Endothelial cell of umbilical vein (primary cell): ENCODE measurements at regions not wholly inside any gene's neighbourhood (a gene's known extent, or its start where the extent isn't known, plus 50 kb on each side); places are given as distances from the start of the nearest gene placed in this dataset.

Experiments
- BruUV-seq: library from RNA; stranded (reverse); fragments of 400-500 nt; replicated peaks from 2 replicates; lab custom pipeline; 2021; lab: Mats Ljungman, UMichigan
- CTCF ChIA-PET: fragments of 300-600, 350-600 bp; sonication (Branson Sonifier 250); formaldehyde crosslinking; loops from one replicate; lab custom pipeline; 2021; ENCODE audit warnings: antibody characterized with exemption, inconsistent platforms; lab: Charles Lee
- POLR2A ChIA-PET: fragments of 300-600, 350-600 bp; sonication (Branson Sonifier 250); formaldehyde crosslinking; loops from one replicate; lab custom pipeline; 2021; ENCODE audit warnings: antibody characterized with exemption, inconsistent platforms; lab: Charles Lee
- DNase-seq: peaks from one replicate; pipeline ENCODE4 v3.0.0-alpha.2; 2011; ENCODE audit warnings: low read depth, low spot score
- FAIRE-seq: peaks from 2 replicates; lab custom pipeline; 2011; peaks lifted over from hg19 to GRCh38; lab: Jason Lieb, UNC
- H2AFZ ChIP-seq: 2 replicates; pipeline ENCODE4 v1.6.0; 2012; ENCODE audit warnings: low read depth, low read length, control low read depth, inconsistent platforms
- H3K27ac ChIP-seq: 2 replicates; pipeline ENCODE4 v1.5.1; 2011; ENCODE audit warnings: low read depth, mild to moderate bottlenecking, control low read depth, low read length, moderate library complexity; ENCODE audit not compliant: insufficient read depth
- H3K27me3 ChIP-seq, 2 experiments: 2 replicates each; pipeline versions ENCODE4 v1.6.0 to v1.6.1; 2011; ENCODE audit warnings: low read length in 2 of 2, mixed read lengths in 1 of 2; ENCODE audit not compliant: control insufficient read depth in 2 of 2, insufficient read depth in 2 of 2
- H3K36me3 ChIP-seq, 2 experiments: 2 replicates in 1 of 2; 3 replicates in 1 of 2; pipeline ENCODE4 v1.5.1; 2011; ENCODE audit warnings: low read length in 2 of 2, mild to moderate bottlenecking in 1 of 2, moderate library complexity in 1 of 2; ENCODE audit not compliant: control insufficient read depth in 2 of 2, insufficient read depth in 2 of 2; ENCODE audit errors: extremely low read depth in 1 of 2
- H3K4me1 ChIP-seq: 3 replicates; pipeline ENCODE4 v1.5.1; 2011; ENCODE audit warnings: mild to moderate bottlenecking, low read length; ENCODE audit not compliant: control insufficient read depth, insufficient read depth; ENCODE audit errors: extremely low read depth
- H3K4me2 ChIP-seq: 2 replicates; pipeline ENCODE4 v1.6.1; 2011; ENCODE audit warnings: low read length, control low read depth, mixed read lengths; ENCODE audit not compliant: insufficient read depth
- H3K4me3 ChIP-seq, 3 experiments: fragments of 200-600 bp in 1 of 3; sonication (generic), shearing (Covaris generic) in 1 of 3; replicated peaks in 1 of 3; 2 replicates each; pipeline ENCODE4 v1.5.1; 2011 to 2016; ENCODE audit warnings: control low read depth in 3 of 3, low read length in 3 of 3, mild to moderate bottlenecking in 2 of 3, inconsistent platforms in 1 of 3, low read depth in 1 of 3, moderate library complexity in 1 of 3; ENCODE audit not compliant: insufficient read depth in 1 of 3
- H3K79me2 ChIP-seq: 2 replicates; pipeline ENCODE4 v1.6.0; 2012; ENCODE audit warnings: low read length, inconsistent platforms; ENCODE audit not compliant: control insufficient read depth, insufficient read depth
- H3K9ac ChIP-seq: replicated peaks from 2 replicates; pipeline ENCODE3; 2011; ENCODE audit warnings: low read length, control low read depth; ENCODE audit not compliant: insufficient read depth; ENCODE audit errors: extremely low read depth
- H3K9me1 ChIP-seq: replicated peaks from 3 replicates; pipeline ENCODE4 v1.6.0; 2011; ENCODE audit warnings: mild to moderate bottlenecking, low read length; ENCODE audit not compliant: control insufficient read depth, insufficient read depth; ENCODE audit errors: extremely low read depth
- H3K9me3 ChIP-seq: replicated peaks from 2 replicates; pipeline ENCODE4 v1.5.1; 2012; ENCODE audit warnings: low read length, inconsistent platforms; ENCODE audit not compliant: control insufficient read depth, insufficient read depth
- H4K20me1 ChIP-seq: replicated peaks from 2 replicates; pipeline ENCODE3; 2011; ENCODE audit warnings: mild to moderate bottlenecking, low read length; ENCODE audit not compliant: control insufficient read depth, insufficient read depth; ENCODE audit errors: extremely low read depth
- CTCF ChIP-seq, 2 donors: IDR thresholded peaks; 1 replicate in 1 of 2; 2 replicates in 1 of 2; pipeline ENCODE4 v1.5.1; 2011; ENCODE audit warnings: low read length in 2 of 2, mild to moderate bottlenecking in 2 of 2, moderate library complexity in 2 of 2, control low read depth in 1 of 2, inconsistent platforms in 1 of 2, low read depth in 1 of 2; ENCODE audit not compliant: insufficient read depth in 1 of 2; ENCODE audit errors: extremely low read depth in 1 of 2
- EZH2 ChIP-seq: IDR thresholded peaks from 2 replicates; pipeline ENCODE4 v1.6.1; 2012; ENCODE audit warnings: borderline replicate concordance, low read depth, mild to moderate bottlenecking, moderate library complexity, low read length, inconsistent platforms; ENCODE audit not compliant: severe bottlenecking
- FOS ChIP-seq: IDR thresholded peaks from 2 replicates; pipeline ENCODE4 v1.6.1; 2011; ENCODE audit warnings: mild to moderate bottlenecking, low read length, moderate library complexity, borderline replicate concordance; ENCODE audit not compliant: insufficient read depth
- GATA2 ChIP-seq: IDR thresholded peaks from 2 replicates; pipeline ENCODE4 v1.7.0; 2011; ENCODE audit warnings: low read depth, mild to moderate bottlenecking, moderate library complexity, mixed read lengths, low read length; ENCODE audit not compliant: insufficient read length, insufficient read depth
- JUN ChIP-seq: IDR thresholded peaks from 2 replicates; pipeline ENCODE4 v1.6.1; 2011; ENCODE audit warnings: borderline replicate concordance, low read depth; ENCODE audit not compliant: insufficient read length, insufficient read depth
- MYC ChIP-seq: IDR thresholded peaks from one replicate; pipeline ENCODE4 v1.6.1; 2011; ENCODE audit warnings: mild to moderate bottlenecking, low read depth, low read length
- POLR2A ChIP-seq: IDR thresholded peaks from 2 replicates; pipeline ENCODE4 v1.6.1; 2012; ENCODE audit warnings: low read depth, mild to moderate bottlenecking, control low read depth, low read length
- POLR2AphosphoS5 ChIP-seq: IDR thresholded peaks from 2 replicates; pipeline ENCODE4 v1.6.1; 2012; ENCODE audit warnings: low read depth, mild to moderate bottlenecking, control low read depth, low read length, moderate library complexity; ENCODE audit not compliant: insufficient read depth
- dilution Hi-C: fragments of 300-500 bp; cut with MboI; formaldehyde crosslinking; loops from one replicate; pipeline ENCODE4 v1.15.0; 2019; ENCODE audit warnings: low sequenced_read_pairs; ENCODE audit not compliant: extremely low pct_ligation_motif_present
- intact Hi-C: fragments of 100-400 bp; cut with micrococcal nuclease; formaldehyde crosslinking; loops from one replicate; pipeline ENCODE4 v1.10.0; 2022

GRCh38 chr2:186976329-186976728 lies 127.4 kb upstream of the ZSWIM2 start:
- no peak for DNase-seq
- Histone ChIP-seq H3K9ac (no peak overlapping the region), H3K27me3 (no peaks in the 10 kb centered on the region), H4K20me1 (no peaks in the 10 kb centered on the region), H3K79me2 (no peaks in the 10 kb centered on the region), H3K4me3 (no peak overlapping the region), H3K9me1 (no peaks in the 10 kb centered on the region), H3K4me1 (no peaks in the 10 kb centered on the region), H3K4me2 (no peak overlapping the region), H3K36me3 (no peaks in the 10 kb centered on the region), H2AFZ (no peak overlapping the region), H3K9me3 (no peaks in the 10 kb centered on the region), H3K27ac (no peak overlapping the region)
- dilution Hi-C loops (no loop called here), intact Hi-C loops (no loop called here)
- CTCF ChIA-PET: no interaction called here
- FAIRE-seq: no peak
- TF ChIP-seq POLR2A: no peak
- no peak for TF ChIP-seq JUN
- BruUV-seq: no TSS peak
- POLR2A ChIA-PET: no interaction called here

GRCh38 chr2:186972281-186972970 lies 123.5 kb upstream of the ZSWIM2 start:
- TF ChIP-seq GATA2: no peak
- TF ChIP-seq FOS: no peak
- no peak for TF ChIP-seq CTCF (IDR thresholded peaks at IDR 0.05; ENCODE audit: extremely low read depth in 1 of 2, insufficient read depth in 1 of 2, low read depth in 1 of 2, low read length in 2 of 2)
- no peak for TF ChIP-seq MYC
- TF ChIP-seq POLR2AphosphoS5: no peak
- no peak for TF ChIP-seq EZH2
- no peak for FAIRE-seq

More at GRCh38 chr2:186972281-186972970, 123.5 kb upstream of the ZSWIM2 start:
- no peak for DNase-seq
- no TSS peak for BruUV-seq
- no peak overlapping the region for H3K27ac ChIP-seq
- H3K9me3 ChIP-seq: no peaks in the 10 kb centered on the region
- CTCF ChIA-PET: no interaction called here
- H3K4me3 ChIP-seq: no peak overlapping the region
- H2AFZ ChIP-seq: no peak overlapping the region
- no peaks in the 10 kb centered on the region for H3K4me1 ChIP-seq
- H3K9ac ChIP-seq: no peak overlapping the region
- no peaks in the 10 kb centered on the region for H3K79me2 ChIP-seq
- no peaks in the 10 kb centered on the region for H3K27me3 ChIP-seq
- H3K36me3 ChIP-seq: no peaks in the 10 kb centered on the region
- no peaks in the 10 kb centered on the region for H3K9me1 ChIP-seq
- no peaks in the 10 kb centered on the region for H4K20me1 ChIP-seq
- dilution Hi-C loops (no loop called here), intact Hi-C loops (no loop called here)
- POLR2A ChIA-PET: no interaction called here
- H3K4me2 ChIP-seq: no peak overlapping the region
